Right cardiac atrium (tissue), 5 donors: ENCODE measurements at regions not wholly inside any gene's neighbourhood (a gene's known extent, or its start where the extent isn't known, plus 50 kb on each side); places are given as distances from the start of the nearest gene placed in this dataset.
A peak's percentile ranks its signal among the peaks of the same experiment; 100 is the strongest.
"Not testable (repeated sequence)": the region's sequence is repeated elsewhere in the genome, so short reads cannot be mapped to it uniquely, and the experiment has no call there.

ENCODE experiments used
- ATAC-seq, 2 donors: fragments of 200-7000 bp; cut with Tn5 transposase; one replicate each; pipeline versions ENCODE4 v1.8.0 to v1.9.1; 2020; ENCODE audit warnings: moderate library complexity in 2 of 2, mild to moderate bottlenecking in 1 of 2
- DNase-seq, 3 donors: peaks; one replicate each; pipeline ENCODE4 v3.0.0-alpha.2; 2020
- H3K27ac ChIP-seq: one replicate; pipeline ENCODE4 v1.5.1; 2013; ENCODE audit warnings: mild to moderate bottlenecking, low read length, control low read depth, moderate library complexity
- H3K27me3 ChIP-seq: one replicate; pipeline ENCODE4 v1.6.1; 2013; ENCODE audit not compliant: control insufficient read depth, insufficient read depth
- H3K4me1 ChIP-seq: one replicate; pipeline ENCODE4 v1.6.1; 2013; ENCODE audit warnings: low read length; ENCODE audit not compliant: control insufficient read depth, insufficient read depth
- H3K4me3 ChIP-seq: one replicate; pipeline ENCODE4 v1.5.1; 2013; ENCODE audit warnings: low read length, control low read depth
- H3K9me3 ChIP-seq: one replicate; pipeline ENCODE4 v1.6.1; 2013; ENCODE audit warnings: low read length; ENCODE audit not compliant: control insufficient read depth
- WGBS: extraction: QIAGEN DNeasy Blood & Tissue Kit; methylation state at CpG from one replicate; pipeline ENCODE4 v1.1.7; 2013; 5-methylcytosine and 5-hydroxymethylcytosine counted together
- intact Hi-C, 4 donors: fragments of 100-400 bp; cut with DNase I; formaldehyde crosslinking; loops; one replicate each; pipeline versions ENCODE4 v1.11.0 to v1.14.0; 2022 to 2023
- donor health status: healthy with polysubstance abuse.
- donor health status: DM: no; HTN: yes; CAD: no.
- donor health status: DM: no; HTN: no; CAD: no.
- donor health status: DM: no; HTN: yes; CAD: no; lungs with severe emphysema.
- donor health status: DM: yes; HTN: yes; CAD: no.

DNA sequence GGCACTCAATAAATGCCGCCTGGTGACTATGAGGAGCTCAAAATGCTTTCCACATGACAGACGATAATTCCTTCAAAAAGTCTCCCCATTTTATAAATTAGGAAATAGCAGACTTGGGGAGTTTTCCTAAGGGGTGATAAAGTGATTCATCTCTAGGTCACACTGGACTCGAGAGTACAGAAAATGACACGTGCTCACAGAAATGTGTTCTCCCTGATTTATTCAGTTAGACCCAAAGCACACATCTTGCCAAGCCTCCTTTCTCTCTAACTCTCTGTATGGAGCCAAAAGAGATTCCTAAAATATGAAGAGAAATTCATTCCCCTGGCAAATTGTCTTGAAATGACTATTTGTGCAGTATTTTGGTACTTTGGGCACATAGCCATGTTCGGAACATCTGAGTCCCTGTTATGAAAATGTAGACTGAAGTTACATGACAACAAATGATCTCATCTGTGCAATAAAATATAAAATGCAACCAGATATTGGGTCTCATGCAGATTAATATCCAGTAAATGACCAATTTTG, 381.1 kb downstream of the TFAP2B start:
- 56% methylated on average over 5 of the region's 5 CpGs for WGBS
- intact Hi-C loops = no loop called here

DNA sequence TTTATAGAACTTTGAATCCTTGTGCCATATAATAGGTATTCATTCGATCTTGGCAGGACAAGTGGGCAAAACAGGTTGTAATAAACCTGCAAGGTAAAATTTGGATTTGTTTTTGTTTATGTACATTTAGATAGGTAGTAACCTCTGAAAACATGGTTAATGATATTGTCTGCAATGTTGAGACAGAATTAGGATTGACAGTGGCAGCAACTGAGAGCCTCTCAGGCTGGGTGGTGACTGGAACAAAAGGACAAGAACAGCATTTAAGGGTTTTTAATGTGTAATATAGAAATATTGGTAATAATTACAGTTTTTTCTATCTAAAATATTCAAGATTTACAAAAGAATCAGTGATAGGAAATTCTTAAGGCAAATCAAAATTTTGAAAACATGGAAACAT, 382.0 kb downstream of the TFAP2B start:
- intact Hi-C loops = no loop called here
- Histone ChIP-seq H3K4me3 (no peak overlapping the region), H3K9me3 (no peaks in the 10 kb centered on the region), H3K27me3 (no peaks in the 10 kb centered on the region), H3K4me1 (no peaks in the 10 kb centered on the region), H3K27ac (no peak overlapping the region)
- DNase-seq = no peak
- 84% methylated on average over 1 of the region's 1 CpG for WGBS
- ATAC-seq = no peak

More for the DNA sequence above, 381.1 kb downstream of the TFAP2B start:
- H3K4me3 ChIP-seq = no peak overlapping the region
- H3K27me3 ChIP-seq = no peaks in the 10 kb centered on the region
- ATAC-seq = no peak
- no peak for DNase-seq
- no peaks in the 10 kb centered on the region for H3K4me1 ChIP-seq
- H3K27ac ChIP-seq = no peak overlapping the region
- H3K9me3 ChIP-seq = no peaks in the 10 kb centered on the region

DNA sequence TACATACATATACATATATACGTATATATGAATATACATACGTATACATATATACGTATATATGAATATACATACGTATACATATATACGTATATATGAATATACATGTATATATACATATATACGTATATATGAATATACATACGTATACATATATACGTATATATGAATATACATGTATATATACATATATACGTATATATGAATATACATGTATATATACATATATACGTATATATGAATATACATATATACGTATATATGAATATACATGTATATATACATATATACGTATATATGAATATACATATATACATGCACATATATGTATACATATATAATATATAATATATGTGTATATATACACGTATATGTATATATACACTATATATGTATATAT, 384.0 kb downstream of the TFAP2B start:
- H3K27me3 ChIP-seq, H3K27ac ChIP-seq, DNase-seq, H3K9me3 ChIP-seq, H3K4me1 ChIP-seq, H3K4me3 ChIP-seq, intact Hi-C loops, ATAC-seq: not testable (repeated sequence)
- 88% methylated on average over 13 of the region's 13 CpGs for WGBS

DNA sequence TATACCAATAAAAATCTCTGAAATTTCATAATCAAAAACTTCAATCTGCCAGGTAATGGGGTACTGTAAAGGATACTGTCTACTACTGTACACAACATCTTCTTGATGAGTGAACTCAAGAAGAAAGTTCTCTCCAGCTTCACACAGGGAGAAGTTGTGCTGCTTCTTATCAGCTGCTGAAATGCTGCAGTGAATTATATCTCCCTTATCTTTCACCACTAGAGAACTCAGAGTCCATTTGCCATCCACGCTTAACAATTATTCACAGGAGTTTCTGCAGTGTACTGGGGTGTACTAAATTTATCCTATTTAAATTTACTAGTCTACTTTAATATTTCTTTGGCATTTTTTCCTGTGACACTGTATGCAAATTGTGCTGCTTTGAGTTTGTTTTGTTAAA, 384.8 kb downstream of the TFAP2B start:
- Histone ChIP-seq H3K4me3 (no peak overlapping the region), H3K27ac (no peak overlapping the region), H3K27me3 (no peaks in the 10 kb centered on the region), H3K9me3 (no peaks in the 10 kb centered on the region), H3K4me1 (no peaks in the 10 kb centered on the region)
- ATAC-seq (peak in 1 of 2 donors; percentile 36), DNase-seq (no peak)
- 28% methylated on average over 1 of the region's 1 CpG for WGBS
- intact Hi-C loops = no loop called here

DNA sequence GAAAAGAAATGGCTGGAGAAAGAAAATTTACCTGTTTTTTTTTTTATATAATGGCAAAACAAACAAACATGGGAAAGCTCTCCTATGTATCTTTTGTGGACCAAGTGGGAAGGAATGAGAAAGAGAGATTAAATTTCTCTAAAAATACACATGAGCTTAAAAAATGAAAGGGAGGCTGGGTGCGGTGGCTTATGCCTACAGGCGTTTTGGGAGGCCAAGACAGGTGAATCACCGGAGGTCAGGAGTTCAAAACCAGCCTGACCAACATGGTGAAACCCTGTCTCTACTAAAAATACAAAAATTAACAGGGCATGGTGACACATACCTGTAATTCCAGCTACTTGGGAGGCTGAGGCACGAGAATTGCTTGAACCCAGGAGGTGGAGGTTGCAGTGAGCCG, 388.0 kb downstream of the TFAP2B start:
- DNase-seq, H3K4me1 ChIP-seq, H3K9me3 ChIP-seq, ATAC-seq, H3K4me3 ChIP-seq, intact Hi-C loops, H3K27me3 ChIP-seq, H3K27ac ChIP-seq: not testable (repeated sequence)
- WGBS = 74% methylated on average over 5 of the region's 5 CpGs

DNA sequence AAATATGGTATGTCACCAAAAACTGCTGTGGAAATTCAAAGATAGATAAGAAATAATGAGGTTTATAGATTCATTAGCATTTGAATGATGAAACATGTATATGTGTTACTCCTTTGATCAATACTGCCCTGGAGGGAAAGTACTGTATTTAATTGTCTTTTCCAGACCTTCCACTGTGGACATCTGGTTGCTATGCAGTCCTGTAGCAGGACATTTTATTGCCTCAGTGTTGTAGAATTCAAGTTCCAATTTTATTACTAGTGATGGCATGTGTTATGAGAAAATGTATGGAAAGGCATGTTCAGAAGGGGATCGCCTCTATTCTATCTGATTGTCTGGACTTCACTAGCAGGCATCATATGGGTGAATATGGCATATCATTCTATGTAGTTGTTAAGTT, 391.0 kb downstream of the TFAP2B start:
- intact Hi-C loops = no loop called here
- 88% methylated on average over 1 of the region's 1 CpG for WGBS
- ATAC-seq = no peak
- H3K27ac ChIP-seq = no peak overlapping the region
- no peaks in the 10 kb centered on the region for H3K9me3 ChIP-seq
- H3K27me3 ChIP-seq = no peaks in the 10 kb centered on the region
- no peak for DNase-seq
- no peaks in the 10 kb centered on the region for H3K4me1 ChIP-seq
- H3K4me3 ChIP-seq = no peak overlapping the region

DNA sequence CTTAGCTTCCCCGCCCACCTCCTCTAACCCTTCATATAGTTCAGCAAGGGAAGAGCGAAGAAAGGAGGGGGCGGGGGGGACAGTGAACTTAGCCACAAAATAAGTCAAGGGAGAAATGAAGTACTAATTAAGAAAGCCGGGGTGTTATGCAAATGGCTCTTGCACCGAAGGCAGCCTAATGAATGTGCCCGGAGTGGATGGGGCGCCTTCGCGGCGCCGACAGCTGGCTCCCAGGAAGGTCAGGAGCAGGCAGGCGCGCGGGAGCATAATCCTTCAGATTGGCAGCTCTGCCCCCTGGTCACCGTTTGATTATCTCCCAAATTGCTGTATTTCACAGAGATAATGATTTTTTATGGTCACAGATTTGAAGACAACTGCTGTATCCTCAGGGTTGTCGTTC, 395.1 kb downstream of the TFAP2B start:
- Histone ChIP-seq H3K4me3 (no peak overlapping the region), H3K27ac (no peak overlapping the region), H3K27me3 (peaks cover 3% of the 10 kb centered on the region), H3K9me3 (no peaks in the 10 kb centered on the region), H3K4me1 (no peaks in the 10 kb centered on the region)
- DNase-seq (peak in 1 of 3 donors; percentile 36), ATAC-seq (no peak)
- intact Hi-C loops = no loop called here
- WGBS = 12% methylated on average over 16 of the region's 16 CpGs

GRCh38 chr6:51214442-51214841, 395.8 kb downstream of the TFAP2B start:
- Histone ChIP-seq H3K27ac (no peak overlapping the region), H3K27me3 (peaks cover 3% of the 10 kb centered on the region), H3K4me3 (no peak overlapping the region), H3K4me1 (no peaks in the 10 kb centered on the region), H3K9me3 (no peaks in the 10 kb centered on the region)
- ATAC-seq = no peak
- intact Hi-C loops = no loop called here
- DNase-seq = no peak
- WGBS = 45% methylated on average over 4 of the region's 4 CpGs

DNA sequence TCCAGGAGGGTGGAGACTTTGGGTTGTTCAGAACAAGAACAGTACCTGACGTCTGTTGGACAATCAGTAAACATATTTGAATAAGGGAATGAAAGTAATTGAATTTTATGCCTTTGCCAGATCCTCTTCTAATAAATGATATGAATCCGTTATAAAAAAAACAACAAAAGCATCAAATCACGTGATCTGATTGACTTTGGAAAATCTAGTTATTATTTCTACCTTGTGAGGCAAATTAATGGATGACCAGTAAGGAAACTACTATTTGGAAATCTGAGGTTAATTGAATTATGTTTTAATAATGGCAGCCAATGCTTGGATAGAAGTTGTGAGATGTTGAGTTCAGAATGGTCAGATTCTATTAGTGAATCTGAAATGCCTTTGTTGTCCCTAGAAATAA, 399.5 kb downstream of the TFAP2B start:
- WGBS = 73% methylated on average over 3 of the region's 3 CpGs
- no peak overlapping the region for H3K27ac ChIP-seq
- intact Hi-C loops = no loop called here
- H3K4me1 ChIP-seq = no peaks in the 10 kb centered on the region
- H3K27me3 ChIP-seq = peaks cover 3% of the 10 kb centered on the region
- H3K4me3 ChIP-seq = no peak overlapping the region
- ATAC-seq (no peak), DNase-seq (no peak)
- no peaks in the 10 kb centered on the region for H3K9me3 ChIP-seq

DNA sequence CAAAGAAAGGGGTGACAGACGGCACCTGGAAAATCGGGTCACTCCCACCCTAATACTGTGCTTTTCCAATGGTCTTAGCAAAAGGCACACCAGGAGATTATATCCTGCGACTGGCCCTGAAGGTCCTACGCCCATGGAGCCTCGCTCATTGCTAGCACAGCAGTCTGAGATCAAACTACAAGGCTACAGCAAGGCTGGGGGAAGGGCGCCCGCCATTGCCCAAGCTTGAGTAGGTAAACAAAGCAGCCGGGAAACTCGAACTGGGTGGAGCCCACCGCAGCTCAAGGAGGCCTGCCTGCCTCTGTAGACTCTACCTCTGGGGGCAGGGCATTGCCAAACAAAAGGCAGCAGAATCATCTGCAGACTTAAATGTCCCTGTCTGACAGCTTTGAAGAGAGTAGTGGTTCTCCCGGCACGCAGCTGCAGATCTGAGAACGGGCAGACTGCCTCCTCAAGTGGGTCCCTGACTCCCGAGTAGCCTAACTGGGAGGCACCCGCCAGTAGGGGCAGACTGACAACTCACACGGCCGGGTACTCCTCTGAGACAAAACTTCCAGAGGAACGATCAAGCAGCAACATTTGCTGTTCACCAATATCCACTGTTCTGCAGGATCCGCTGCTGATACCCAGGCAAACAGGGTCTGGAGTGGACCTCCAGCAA, 406.0 kb downstream of the TFAP2B start:
- intact Hi-C loops, H3K9me3 ChIP-seq, H3K4me1 ChIP-seq, H3K27me3 ChIP-seq, H3K27ac ChIP-seq, H3K4me3 ChIP-seq, ATAC-seq: not testable (repeated sequence)
- 89% methylated on average over 19 of the region's 19 CpGs for WGBS
- peak in 1 of 3 donors; percentile 11 for DNase-seq

GRCh38 chr6:51241376-51241775, 422.7 kb downstream of the TFAP2B start:
- intact Hi-C loops = no loop called here
- DNase-seq = no peak
- no peak overlapping the region for H3K27ac ChIP-seq
- no peak for ATAC-seq
- no peak overlapping the region for H3K4me3 ChIP-seq
- no peaks in the 10 kb centered on the region for H3K9me3 ChIP-seq
- H3K4me1 ChIP-seq = no peaks in the 10 kb centered on the region
- no peaks in the 10 kb centered on the region for H3K27me3 ChIP-seq

DNA sequence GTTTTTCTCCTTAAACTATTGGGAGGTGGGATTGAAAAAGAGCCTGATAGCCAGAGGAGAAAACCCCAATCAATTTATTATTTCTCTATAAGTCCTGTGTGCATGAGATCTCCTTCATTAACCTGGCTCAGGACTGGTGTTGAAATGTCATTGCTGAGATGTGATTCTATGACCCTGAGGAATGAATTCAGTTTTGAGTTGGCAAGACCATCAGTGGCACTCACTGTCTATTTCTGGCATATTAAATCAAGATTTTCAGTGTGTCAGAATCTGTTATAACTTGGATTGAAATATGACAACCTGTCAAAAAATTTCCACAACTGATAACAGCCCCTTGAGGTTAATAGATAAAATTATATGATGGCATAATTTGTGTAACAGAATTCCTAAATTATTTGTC, 431.1 kb downstream of the TFAP2B start:
- H3K27me3 ChIP-seq = no peaks in the 10 kb centered on the region
- H3K4me3 ChIP-seq = no peak overlapping the region
- intact Hi-C loops = no loop called here
- H3K9me3 ChIP-seq = no peaks in the 10 kb centered on the region
- no peaks in the 10 kb centered on the region for H3K4me1 ChIP-seq
- DNase-seq (no peak), ATAC-seq (peak in 1 of 2 donors; percentile 54)
- H3K27ac ChIP-seq = no peak overlapping the region
